ENCODE measurements at regions not wholly inside any gene's neighbourhood (a gene's known extent, or its start where the extent isn't known, plus 50 kb on each side); places are given as distances from the start of the nearest gene placed in this dataset.
"Not testable (repeated sequence)": the region's sequence is repeated elsewhere in the genome, so short reads cannot be mapped to it uniquely, and the experiment has no call there.

- DNase-seq: not testable (repeated sequence)
Observed at GRCh38 chr13:65273811-65274420, 1956.2 kb downstream of the PCDH9 start.

- DNase-seq: no peak
Observed at GRCh38 chr13:65268009-65268408, 1962.1 kb downstream of the PCDH9 start.

GRCh38 chr13:65265988-65266387 lies 1964.1 kb downstream of the PCDH9 start:
- no peak for DNase-seq

GRCh38 chr13:65264066-65264465 lies 1966.1 kb downstream of the PCDH9 start:
- DNase-seq: no peak

- no peak for DNase-seq
Observed at GRCh38 chr13:65260946-65261891, 1968.9 kb downstream of the PCDH9 start.

- DNase-seq: no peak
Observed at GRCh38 chr13:65240773-65241172, 1989.4 kb downstream of the PCDH9 start.

GRCh38 chr13:65236841-65237418 lies 1993.2 kb downstream of the PCDH9 start:
- DNase-seq: no peak

- no peak for DNase-seq
Observed at GRCh38 chr13:65217471-65217995, 2012.6 kb downstream of the PCDH9 start.

GRCh38 chr13:65202845-65203244 lies 2027.3 kb downstream of the PCDH9 start:
- DNase-seq: not testable (repeated sequence)

GRCh38 chr13:65188721-65189120 lies 2041.4 kb downstream of the PCDH9 start:
- DNase-seq: no peak

GRCh38 chr13:65168026-65168425 lies 2062.1 kb downstream of the PCDH9 start:
- no peak for DNase-seq

GRCh38 chr13:65166675-65167074 lies 2063.5 kb downstream of the PCDH9 start:
- no peak for DNase-seq

GRCh38 chr13:65159803-65160202 lies 2070.3 kb downstream of the PCDH9 start:
- no peak for DNase-seq

GRCh38 chr13:65155861-65156260 lies 2074.3 kb downstream of the PCDH9 start:
- no peak for DNase-seq

GRCh38 chr13:65154661-65155447 lies 2075.3 kb downstream of the PCDH9 start:
- DNase-seq: no peak

GRCh38 chr13:65149687-65150086 lies 2080.4 kb downstream of the PCDH9 start:
- DNase-seq: no peak

GRCh38 chr13:65143920-65144319 lies 2086.2 kb downstream of the PCDH9 start:
- no peak for DNase-seq

GRCh38 chr13:65133094-65133493 lies 2097.0 kb downstream of the PCDH9 start:
- DNase-seq: no peak

- DNase-seq: no peak
Observed at GRCh38 chr13:65125236-65125635, 2104.9 kb downstream of the PCDH9 start.

GRCh38 chr13:65112531-65112941 lies 2117.6 kb downstream of the PCDH9 start:
- DNase-seq: no peak

- DNase-seq: no peak
Observed at GRCh38 chr13:65112123-65112522, 2118.0 kb downstream of the PCDH9 start.

- DNase-seq: no peak
Observed at GRCh38 chr13:65111223-65111622, 2118.9 kb downstream of the PCDH9 start.

GRCh38 chr13:65104436-65104835 lies 2125.7 kb downstream of the PCDH9 start:
- DNase-seq: not testable (repeated sequence)
